Stimulated activated CD4-positive, alpha-beta T cell treated with anti-CD3 and anti-CD28 coated beads, Interleukin-15, amount 100 ng/mL, for 24 hours (primary cell): ENCODE measurements at regions not wholly inside any gene's neighbourhood (a gene's known extent, or its start where the extent isn't known, plus 50 kb on each side); places are given as distances from the start of the nearest gene placed in this dataset.

Experiments
- DNase-seq: peaks from one replicate; pipeline ENCODE4 v3.0.0-alpha.2; 2020

GRCh38 chr1:96334236-96334557, 387.4 kb upstream of the PTBP2 start:
- DNase-seq, result no peak

- DNase-seq, result no peak
Observed at GRCh38 chr1:96338622-96339021, 383.0 kb upstream of the PTBP2 start.

GRCh38 chr1:96340686-96341085, 380.9 kb upstream of the PTBP2 start:
- DNase-seq, result peak; percentile 2

GRCh38 chr1:96346719-96347118, 374.9 kb upstream of the PTBP2 start:
- DNase-seq, result no peak

- DNase-seq, result no peak
Observed at GRCh38 chr1:96349896-96350295, 371.7 kb upstream of the PTBP2 start.

- DNase-seq, result no peak
Observed at GRCh38 chr1:96352733-96353132, 368.9 kb upstream of the PTBP2 start.

- no peak for DNase-seq
Observed at GRCh38 chr1:96355521-96355920, 366.1 kb upstream of the PTBP2 start.

- DNase-seq, result no peak
Observed at GRCh38 chr1:96355961-96356360, 365.6 kb upstream of the PTBP2 start.

GRCh38 chr1:96357141-96357765, 364.3 kb upstream of the PTBP2 start:
- DNase-seq, result no peak

- DNase-seq, result no peak
Observed at GRCh38 chr1:96358057-96358456, 363.5 kb upstream of the PTBP2 start.

- no peak for DNase-seq
Observed at GRCh38 chr1:96360036-96360795, 361.4 kb upstream of the PTBP2 start.

GRCh38 chr1:96361271-96361856, 360.2 kb upstream of the PTBP2 start:
- DNase-seq, result no peak

GRCh38 chr1:96361961-96362360, 359.6 kb upstream of the PTBP2 start:
- DNase-seq, result no peak

- DNase-seq, result no peak
Observed at GRCh38 chr1:96362623-96363022, 359.0 kb upstream of the PTBP2 start.

- DNase-seq, result no peak
Observed at GRCh38 chr1:96363826-96364225, 357.8 kb upstream of the PTBP2 start.

- DNase-seq, result no peak
Observed at GRCh38 chr1:96364576-96364975, 357.0 kb upstream of the PTBP2 start.

GRCh38 chr1:96365076-96365475, 356.5 kb upstream of the PTBP2 start:
- DNase-seq, result no peak

- no peak for DNase-seq
Observed at GRCh38 chr1:96365596-96366390, 355.8 kb upstream of the PTBP2 start.

GRCh38 chr1:96366516-96366915, 355.1 kb upstream of the PTBP2 start:
- DNase-seq, result no peak

- no peak for DNase-seq
Observed at GRCh38 chr1:96367791-96368190, 353.8 kb upstream of the PTBP2 start.

GRCh38 chr1:96370757-96371156, 350.8 kb upstream of the PTBP2 start:
- no peak for DNase-seq

- DNase-seq, result no peak
Observed at GRCh38 chr1:96372881-96373280, 348.7 kb upstream of the PTBP2 start.

- DNase-seq, result no peak
Observed at GRCh38 chr1:96374076-96374762, 347.4 kb upstream of the PTBP2 start.
